CD4-positive, alpha-beta T cell (primary cell): ENCODE measurements at regions not wholly inside any gene's neighbourhood (a gene's known extent, or its start where the extent isn't known, plus 50 kb on each side); places are given as distances from the start of the nearest gene placed in this dataset.

Experiments used
- ATAC-seq: fragments of 200-7000 bp; cut with Tn5 transposase; one replicate; pipeline ENCODE4 v1.10.0; 2022; ENCODE audit warnings: mild to moderate bottlenecking; ENCODE audit not compliant: poor library complexity
- CTCF ChIA-PET: fragments of 350-600 bp; sonication (Branson Sonifier 250); formaldehyde crosslinking; loops from one replicate; lab custom pipeline; 2021; ENCODE audit warnings: antibody characterized with exemption, inconsistent platforms; lab: Charles Lee
- POLR2A ChIA-PET: fragments of 350-600 bp; sonication (Branson Sonifier 250); formaldehyde crosslinking; loops from one replicate; lab custom pipeline; 2021; ENCODE audit warnings: antibody characterized with exemption, inconsistent platforms; lab: Charles Lee
- DNase-seq, 14 experiments: peaks; one replicate each; pipeline ENCODE4 v3.0.0-alpha.2; 2013 to 2020; ENCODE audit warnings: mixed read lengths in 2 of 14
- H3K27ac ChIP-seq, 2 donors: one replicate each; pipeline versions ENCODE4 v1.5.1 to v1.7.0; 2013; ENCODE audit warnings: low read length in 2 of 2, low read depth in 1 of 2, mild to moderate bottlenecking in 1 of 2
- H3K27me3 ChIP-seq, 2 experiments: 1 replicate in 1 of 2; 2 replicates in 1 of 2; pipeline versions ENCODE4 v1.6.1 to v1.7.0; 2013; ENCODE audit warnings: low read length in 2 of 2, control low read depth in 1 of 2, mild to moderate bottlenecking in 1 of 2, moderate library complexity in 1 of 2; ENCODE audit not compliant: insufficient read depth in 2 of 2, control insufficient read depth in 1 of 2
- H3K36me3 ChIP-seq: one replicate; pipeline ENCODE4 v1.6.1; 2013; ENCODE audit warnings: low read length, control low read depth; ENCODE audit not compliant: insufficient read depth
- H3K4me1 ChIP-seq: one replicate; pipeline ENCODE4 v1.6.1; 2013; ENCODE audit warnings: low read length, control low read depth; ENCODE audit not compliant: insufficient read depth
- H3K4me3 ChIP-seq: one replicate; pipeline ENCODE4 v1.5.1; 2013; ENCODE audit warnings: mild to moderate bottlenecking, low read length, moderate library complexity
- H3K9me3 ChIP-seq, 2 experiments: 1 replicate in 1 of 2; 2 replicates in 1 of 2; pipeline versions ENCODE4 v1.6.1 to v1.7.0; 2013; ENCODE audit warnings: low read length in 2 of 2, mild to moderate bottlenecking in 2 of 2, control low read depth in 1 of 2, moderate library complexity in 1 of 2; ENCODE audit not compliant: control insufficient read depth in 1 of 2, insufficient read depth in 1 of 2
- H3K27ac Mint-ChIP-seq: one replicate; pipeline ENCODE4 v1.8.0; 2020; ENCODE audit warnings: mixed read lengths
- H3K27me3 Mint-ChIP-seq: one replicate; pipeline ENCODE4 v1.8.0; 2021; ENCODE audit warnings: mixed read lengths
- H3K36me3 Mint-ChIP-seq: one replicate; pipeline ENCODE4 v1.8.0; 2021; ENCODE audit warnings: low read depth, mixed read lengths
- H3K4me1 Mint-ChIP-seq: one replicate; pipeline ENCODE4 v1.8.0; 2021; ENCODE audit warnings: low read depth, mixed read lengths
- H3K4me3 Mint-ChIP-seq: one replicate; pipeline ENCODE4 v1.8.0; 2020; ENCODE audit warnings: mild to moderate bottlenecking, mixed read lengths
- H3K9me3 Mint-ChIP-seq: one replicate; pipeline ENCODE4 v1.8.0; 2020; ENCODE audit warnings: mixed read lengths
- CTCF ChIP-seq: fragments of 200-600 bp; IDR thresholded peaks from one replicate; pipeline ENCODE4 v1.8.0; 2022; ENCODE audit warnings: antibody characterized with exemption, mild to moderate bottlenecking
- intact Hi-C, 2 experiments: fragments of 100-400 bp; cut with DNase I in 1 of 2; cut with micrococcal nuclease in 1 of 2; formaldehyde crosslinking; loops; one replicate each; pipeline versions ENCODE4 v1.15.1 to v1.9.0; 2023 to 2025; cut with DNase I, micrococcal nuclease

GRCh38 chr13:50344717-50345116 lies 329.5 kb downstream of the KCNRG start:
- intact Hi-C loops, result no loop called here
- no peaks in the 10 kb centered on the region for H3K9me3 ChIP-seq
- Mint-ChIP-seq H3K4me3 (no peak overlapping the region), H3K27ac (no peak overlapping the region), H3K36me3 (no peaks in the 10 kb centered on the region), H3K9me3 (no peaks in the 10 kb centered on the region), H3K4me1 (peaks cover 5% of the 10 kb centered on the region), H3K27me3 (peaks cover 5% of the 10 kb centered on the region)
- H3K36me3 ChIP-seq, result no peaks in the 10 kb centered on the region
- ChIA-PET CTCF (no interaction called here), POLR2A (no interaction called here)
- no peaks in the 10 kb centered on the region for H3K27me3 ChIP-seq
- ATAC-seq, result no peak
- DNase-seq, result no peak
- peaks cover 4% of the 10 kb centered on the region for H3K4me1 ChIP-seq
- TF ChIP-seq CTCF, result no peak
- no peak overlapping the region for H3K27ac ChIP-seq
- H3K4me3 ChIP-seq, result no peak overlapping the region

- H3K9me3 ChIP-seq, result no peaks in the 10 kb centered on the region
- intact Hi-C loops, result no loop called here
- H3K27me3 Mint-ChIP-seq, result peaks cover 5% of the 10 kb centered on the region
- no peaks in the 10 kb centered on the region for H3K27me3 ChIP-seq
- no peaks in the 10 kb centered on the region for H3K36me3 ChIP-seq
- no peak overlapping the region for H3K27ac Mint-ChIP-seq
- H3K4me3 Mint-ChIP-seq, result no peak overlapping the region
- no peaks in the 10 kb centered on the region for H3K36me3 Mint-ChIP-seq
- no peak overlapping the region for H3K4me3 ChIP-seq
- ATAC-seq, result no peak
- H3K4me1 Mint-ChIP-seq, result peaks cover 5% of the 10 kb centered on the region
- ChIA-PET POLR2A (no interaction called here), CTCF (no interaction called here)
- H3K4me1 ChIP-seq, result peaks cover 4% of the 10 kb centered on the region
- no peaks in the 10 kb centered on the region for H3K9me3 Mint-ChIP-seq
- no peak overlapping the region for H3K27ac ChIP-seq
- DNase-seq, result no peak
- TF ChIP-seq CTCF, result no peak
These were observed 330.6 kb downstream of the KCNRG start for GRCh38 chr13:50345804-50346203.

- Mint-ChIP-seq H3K27ac (no peak overlapping the region), H3K4me1 (peaks cover 5% of the 10 kb centered on the region), H3K9me3 (no peaks in the 10 kb centered on the region), H3K27me3 (peaks cover 5% of the 10 kb centered on the region), H3K4me3 (no peak overlapping the region), H3K36me3 (no peaks in the 10 kb centered on the region)
- Histone ChIP-seq H3K4me1 (peaks cover 4% of the 10 kb centered on the region), H3K4me3 (no peak overlapping the region), H3K27me3 (no peaks in the 10 kb centered on the region), H3K9me3 (no peaks in the 10 kb centered on the region), H3K27ac (no peak overlapping the region), H3K36me3 (no peaks in the 10 kb centered on the region)
- no peak for TF ChIP-seq CTCF
- intact Hi-C loops, result no loop called here
- DNase-seq, result no peak
- no peak for ATAC-seq
- POLR2A ChIA-PET, result interaction anchor here (0.5 kb wide), 1 partner anchor 349 kb away, joined by 3 read pairs; no protein-coding TSS in a partner anchor
- CTCF ChIA-PET, result no interaction called here
These were observed 333.1 kb downstream of the KCNRG start for GRCh38 chr13:50348371-50348770.
